Activated gamma-delta T cell (primary cell): ENCODE measurements at regions not wholly inside any gene's neighbourhood (a gene's known extent, or its start where the extent isn't known, plus 50 kb on each side); places are given as distances from the start of the nearest gene placed in this dataset.

Source experiments
- DNase-seq: peaks from one replicate; lab custom pipeline; 2025; lab: John Stamatoyannopoulos, UW

DNA sequence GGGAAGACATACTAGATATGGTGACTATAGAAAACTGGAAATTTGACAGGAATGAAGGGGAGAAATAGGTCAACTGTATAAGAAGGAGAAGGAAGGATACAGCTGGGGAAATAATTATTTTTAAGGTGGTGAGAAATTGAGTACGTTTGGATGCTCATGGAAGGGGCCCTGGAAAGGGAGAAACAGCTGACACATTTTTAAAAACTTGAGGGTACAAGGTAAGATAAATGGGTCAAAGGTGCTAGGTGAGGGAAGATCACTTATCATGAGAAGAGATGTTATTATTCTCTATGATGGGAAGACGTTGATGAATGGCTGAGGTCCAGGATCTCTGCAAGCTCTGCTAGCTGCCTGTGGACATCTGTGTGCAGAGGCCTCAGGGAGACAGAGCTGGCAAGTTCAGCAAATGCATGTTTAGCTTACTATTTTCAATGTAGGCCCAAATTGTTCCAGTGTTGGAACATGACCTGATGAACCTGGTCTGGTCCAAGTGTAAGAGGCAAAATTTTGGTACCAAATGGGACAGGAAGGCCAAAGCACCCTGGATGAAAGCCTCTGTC is 181.7 kb downstream of the MTRR start:
- no peak for DNase-seq

DNA sequence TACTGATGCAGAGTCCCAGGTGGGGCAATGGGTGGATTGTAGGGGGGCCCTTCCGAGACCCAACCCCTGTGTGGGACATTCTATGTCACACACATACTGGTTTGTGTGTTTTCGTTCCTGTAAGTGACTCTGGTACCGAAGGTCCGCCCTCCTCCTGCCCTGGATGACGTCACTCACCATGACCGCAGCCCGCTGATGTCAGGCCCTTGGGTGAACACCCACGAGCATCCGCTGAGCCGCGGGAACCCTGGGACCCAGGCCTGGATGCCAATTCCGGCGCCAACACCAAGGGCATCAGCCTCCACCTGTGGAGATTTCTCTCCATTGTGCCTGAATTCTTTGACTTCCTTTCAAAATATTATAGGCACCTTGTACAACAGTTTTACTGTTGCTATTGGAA is 184.3 kb downstream of the MTRR start:
- DNase-seq = no peak

DNA sequence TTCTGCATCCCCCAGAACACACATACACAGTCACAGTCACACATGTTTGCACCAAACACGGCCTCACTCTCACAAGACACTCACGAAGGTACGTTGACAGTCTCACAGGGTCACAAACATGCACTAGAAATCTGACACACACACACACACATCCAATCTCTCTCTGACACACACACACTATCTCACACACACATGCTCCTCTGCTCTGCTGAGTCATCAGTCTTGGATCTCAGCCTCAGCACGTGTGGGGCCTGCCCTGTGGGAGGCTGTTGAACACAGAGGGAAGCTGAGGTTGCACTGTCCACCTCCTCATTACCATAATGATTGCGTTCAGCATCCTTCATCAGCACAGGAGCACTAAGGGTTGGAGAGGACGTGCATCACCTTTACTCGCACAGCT is 188.8 kb downstream of the MTRR start:
- DNase-seq = no peak

- DNase-seq = no peak
Measured at GRCh38 chr5:8058616-8059190, 189.8 kb downstream of the MTRR start.

DNA sequence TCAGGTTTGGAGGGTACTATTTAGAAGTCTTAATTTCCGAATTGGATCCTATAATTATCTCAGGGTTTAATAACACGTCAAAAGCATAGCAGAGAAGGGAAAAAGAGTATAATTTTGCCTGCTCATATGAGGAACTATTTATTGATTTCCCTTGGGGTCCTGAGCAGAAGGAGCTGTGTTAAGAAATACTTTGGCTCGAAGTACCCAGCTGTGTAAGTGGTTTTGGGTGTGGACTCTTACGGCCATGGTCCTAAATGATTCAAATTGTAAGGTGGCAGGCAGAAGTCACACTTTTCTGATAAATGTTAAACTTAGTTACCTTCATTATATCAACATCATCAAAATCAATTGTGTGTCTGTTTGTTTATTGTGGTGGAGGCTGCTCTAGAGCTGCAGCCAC is 190.4 kb downstream of the MTRR start:
- DNase-seq = no peak

- DNase-seq = no peak
Measured at GRCh38 chr5:8060235-8060952, 191.4 kb downstream of the MTRR start.

- no peak for DNase-seq
Measured at GRCh38 chr5:8060953-8061429, 192.0 kb downstream of the MTRR start.

DNA sequence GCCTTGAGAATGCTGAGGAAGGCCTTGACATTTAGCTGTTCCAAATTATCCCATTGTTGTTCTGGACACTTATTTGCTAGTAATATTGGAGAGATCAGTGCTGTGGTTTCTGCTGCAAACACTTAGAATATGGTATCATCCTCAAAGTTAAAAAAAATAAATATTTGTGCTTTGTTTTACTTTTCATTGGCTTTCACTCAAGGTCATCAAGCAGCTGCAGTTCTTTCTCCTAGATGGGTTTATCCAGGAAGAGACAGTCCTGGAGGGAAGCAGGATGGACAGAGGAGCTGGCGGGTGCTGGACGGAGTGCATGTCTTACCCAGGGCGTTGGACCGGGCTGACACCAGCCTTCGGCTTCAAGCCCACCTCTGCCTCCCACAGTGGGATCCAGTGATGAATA is 193.6 kb downstream of the MTRR start:
- DNase-seq = no peak

GRCh38 chr5:8068078-8068477 is 199.1 kb downstream of the MTRR start:
- no peak for DNase-seq

DNA sequence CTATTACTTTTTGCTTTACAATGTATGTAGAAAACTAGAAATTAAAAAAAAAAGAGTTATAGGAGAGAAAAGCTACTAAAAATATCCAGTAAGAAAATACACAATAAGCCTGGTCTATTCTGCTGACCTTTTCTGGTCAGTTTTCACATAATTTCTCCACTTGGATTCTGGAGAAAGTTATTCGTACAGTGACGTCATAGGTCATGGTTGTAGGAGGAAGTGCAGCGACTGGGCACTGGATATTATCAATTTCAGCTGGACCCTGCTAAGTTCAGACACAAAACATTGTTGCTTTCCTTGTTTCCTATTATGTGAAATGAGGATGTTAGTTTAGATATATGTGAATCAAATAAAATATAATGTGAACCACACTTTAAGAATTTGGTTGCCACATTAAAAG is 201.2 kb downstream of the MTRR start:
- DNase-seq = no peak

GRCh38 chr5:8079056-8079455 is 210.1 kb downstream of the MTRR start:
- DNase-seq = no peak

DNA sequence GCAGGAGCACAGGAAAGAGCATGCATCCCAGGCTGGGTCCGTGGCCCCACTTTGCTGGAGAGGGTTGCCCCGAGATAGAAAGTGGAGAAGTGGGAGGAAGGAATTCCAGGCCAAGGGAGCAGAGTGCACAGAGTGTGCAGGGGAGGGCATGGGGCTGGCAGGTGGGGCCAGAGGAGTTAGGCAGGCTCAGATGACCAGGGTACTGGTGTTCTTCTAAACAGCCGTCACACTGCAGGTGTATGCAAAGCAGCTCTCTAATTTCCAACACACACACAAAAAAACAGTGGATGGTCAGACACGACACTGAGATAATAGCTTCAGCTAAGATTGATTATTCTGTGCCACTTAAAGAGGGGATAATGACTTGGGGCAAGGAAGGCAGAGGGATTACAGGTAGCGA is 212.2 kb downstream of the MTRR start:
- no peak for DNase-seq

GRCh38 chr5:8093669-8094068 is 224.7 kb downstream of the MTRR start:
- no peak for DNase-seq

GRCh38 chr5:8094304-8094703 is 225.4 kb downstream of the MTRR start:
- DNase-seq = no peak

DNA sequence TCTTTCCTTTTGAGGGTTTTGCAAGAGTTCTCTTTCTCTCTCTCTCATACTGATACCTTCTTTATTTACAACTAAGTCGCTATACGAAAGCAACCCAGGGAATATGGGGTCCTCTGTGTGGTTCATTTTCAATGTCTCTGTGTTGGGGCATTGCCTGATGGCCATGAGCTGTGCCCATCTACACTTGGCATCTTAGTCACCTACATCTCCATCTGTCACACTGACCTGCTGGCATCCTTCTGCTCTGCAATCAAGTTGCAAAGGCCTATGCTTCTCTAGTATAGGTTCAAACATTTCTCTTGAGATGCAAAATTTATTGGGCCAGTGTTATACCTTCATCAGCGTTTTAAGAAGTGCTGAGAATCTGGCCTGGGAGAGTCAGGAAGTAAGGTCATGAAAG is 228.2 kb downstream of the MTRR start:
- DNase-seq = no peak

DNA sequence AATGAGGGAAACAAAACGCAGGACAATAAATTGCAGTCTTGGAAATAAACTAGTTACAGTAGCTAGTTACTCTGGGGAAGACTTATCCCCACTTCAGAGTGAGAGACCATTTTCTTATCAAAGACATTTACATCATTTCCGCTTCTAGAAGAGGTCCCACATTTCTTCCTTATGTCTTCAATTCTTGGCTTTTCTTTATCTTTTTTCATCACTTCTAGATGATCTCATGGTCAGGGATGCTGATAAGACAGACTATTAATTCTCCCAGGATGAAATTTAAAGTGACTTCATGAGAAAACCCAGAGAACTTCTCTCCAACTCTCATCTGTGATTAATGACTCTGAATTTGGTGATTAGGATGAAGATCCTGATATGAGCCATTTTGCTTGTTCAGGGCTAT is 229.1 kb downstream of the MTRR start:
- no peak for DNase-seq

DNA sequence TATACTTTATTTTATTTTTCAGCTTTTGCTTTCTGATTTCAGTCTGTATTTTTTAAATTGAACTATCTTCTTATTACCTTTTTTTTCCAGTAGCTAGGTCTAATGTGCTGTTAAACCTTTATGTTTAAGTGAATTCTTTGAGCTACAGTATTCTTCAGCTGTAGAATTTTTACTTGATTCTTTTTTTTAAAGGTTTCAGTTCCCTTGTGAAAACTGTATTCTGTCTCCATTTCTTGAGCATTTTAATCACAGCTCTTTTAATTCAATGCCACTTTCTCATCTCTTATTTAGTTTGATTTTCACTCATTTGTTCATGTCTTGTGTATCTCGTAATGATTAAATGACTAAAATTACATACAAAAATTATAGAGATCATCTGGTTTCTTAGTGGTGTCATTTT is 233.8 kb downstream of the MTRR start:
- no peak for DNase-seq

- DNase-seq = no peak
Measured at GRCh38 chr5:8114597-8115266, 245.8 kb downstream of the MTRR start.

- DNase-seq = no peak
Measured at GRCh38 chr5:8123559-8123958, 254.6 kb downstream of the MTRR start.

DNA sequence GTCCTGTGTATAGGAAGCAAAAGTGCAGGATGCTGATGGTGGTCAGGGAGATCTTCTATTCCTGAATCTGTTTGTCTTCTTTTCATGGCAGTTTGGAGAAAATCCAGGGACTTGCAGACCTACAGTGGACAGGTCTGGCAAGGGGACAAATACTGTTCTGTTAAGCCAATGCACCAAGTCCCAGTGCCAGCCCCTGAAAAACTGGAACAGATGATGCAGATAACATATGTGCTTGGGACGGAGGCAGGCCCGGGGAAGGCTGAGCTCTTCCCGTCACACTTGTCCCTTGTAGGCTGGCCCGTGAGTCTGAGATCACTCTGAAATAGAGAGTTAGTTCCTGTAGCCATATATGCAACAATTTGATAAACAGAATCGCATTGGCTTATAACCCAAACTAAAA is 265.7 kb downstream of the MTRR start:
- no peak for DNase-seq

- no peak for DNase-seq
Measured at GRCh38 chr5:8135742-8136141, 266.8 kb downstream of the MTRR start.

DNA sequence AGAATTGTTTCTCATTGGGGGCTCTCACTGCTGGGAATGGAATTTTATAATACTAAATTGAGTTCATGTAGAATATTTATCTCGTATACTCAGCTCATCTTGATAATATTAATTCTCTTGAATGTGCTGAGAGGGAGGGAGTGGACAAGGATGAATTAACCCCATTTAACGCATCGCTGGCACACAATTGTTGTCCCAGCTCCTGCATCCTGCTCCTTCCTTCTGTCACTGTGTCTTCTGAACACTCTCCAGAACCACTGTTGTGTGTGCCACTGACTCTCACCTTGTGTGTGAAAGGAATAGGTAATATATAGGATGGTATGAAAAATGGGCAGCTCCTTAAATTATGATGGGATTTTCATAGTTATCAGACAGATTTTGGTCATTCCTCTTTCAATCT is 267.3 kb downstream of the MTRR start:
- no peak for DNase-seq

DNA sequence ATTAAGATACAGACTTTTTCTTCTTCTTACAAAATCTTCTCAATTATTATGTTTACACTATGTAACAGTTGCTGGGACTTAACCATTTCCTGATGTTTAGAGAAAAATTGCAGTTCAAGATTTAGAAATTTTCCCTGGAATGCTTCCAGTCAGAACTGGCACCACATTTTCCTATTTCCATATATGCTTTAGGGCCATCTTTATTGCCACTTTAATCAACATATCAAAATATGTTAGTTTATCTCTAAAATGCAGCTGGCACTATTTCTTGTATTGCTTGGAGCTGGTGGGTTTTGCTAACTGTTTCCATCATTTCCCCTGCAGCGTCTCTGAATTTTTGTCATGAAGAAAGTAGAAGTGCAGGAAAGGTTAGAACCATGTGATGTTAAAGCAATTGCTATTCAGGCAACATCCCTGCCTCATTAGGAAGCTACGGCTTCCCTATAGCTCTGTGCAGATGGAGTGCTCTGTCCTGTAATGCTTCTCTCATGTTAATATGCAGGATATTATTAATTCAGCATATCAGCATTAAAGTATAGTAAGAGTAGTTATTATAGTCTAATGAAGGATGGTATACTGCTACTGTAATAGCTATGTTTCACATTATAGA is 269.1 kb downstream of the MTRR start:
- no peak for DNase-seq
